ENCODE measurements at regions not wholly inside any gene's neighbourhood (a gene's known extent, or its start where the extent isn't known, plus 50 kb on each side); places are given as distances from the start of the nearest gene placed in this dataset.

DNA sequence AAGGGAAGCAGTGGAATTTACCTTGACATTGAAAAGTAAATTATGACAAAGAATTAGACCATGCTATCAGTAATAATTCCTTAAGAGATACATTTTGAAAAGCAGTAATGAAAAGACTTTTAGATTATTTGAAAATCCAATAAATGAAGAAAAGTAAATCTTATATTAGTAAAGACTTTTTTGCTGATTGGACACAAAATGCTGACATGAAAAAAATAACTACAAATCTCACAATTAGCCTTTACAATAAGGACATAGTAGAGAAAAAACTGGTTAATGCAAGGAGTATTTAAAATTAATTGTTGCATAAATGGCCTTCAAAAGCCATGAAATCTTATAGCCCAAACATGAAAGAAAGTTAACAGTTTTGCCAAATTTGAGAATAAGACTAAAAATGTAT is 446.1 kb upstream of the FAM241A start:
- TF ChIP-seq, protein P1, sequence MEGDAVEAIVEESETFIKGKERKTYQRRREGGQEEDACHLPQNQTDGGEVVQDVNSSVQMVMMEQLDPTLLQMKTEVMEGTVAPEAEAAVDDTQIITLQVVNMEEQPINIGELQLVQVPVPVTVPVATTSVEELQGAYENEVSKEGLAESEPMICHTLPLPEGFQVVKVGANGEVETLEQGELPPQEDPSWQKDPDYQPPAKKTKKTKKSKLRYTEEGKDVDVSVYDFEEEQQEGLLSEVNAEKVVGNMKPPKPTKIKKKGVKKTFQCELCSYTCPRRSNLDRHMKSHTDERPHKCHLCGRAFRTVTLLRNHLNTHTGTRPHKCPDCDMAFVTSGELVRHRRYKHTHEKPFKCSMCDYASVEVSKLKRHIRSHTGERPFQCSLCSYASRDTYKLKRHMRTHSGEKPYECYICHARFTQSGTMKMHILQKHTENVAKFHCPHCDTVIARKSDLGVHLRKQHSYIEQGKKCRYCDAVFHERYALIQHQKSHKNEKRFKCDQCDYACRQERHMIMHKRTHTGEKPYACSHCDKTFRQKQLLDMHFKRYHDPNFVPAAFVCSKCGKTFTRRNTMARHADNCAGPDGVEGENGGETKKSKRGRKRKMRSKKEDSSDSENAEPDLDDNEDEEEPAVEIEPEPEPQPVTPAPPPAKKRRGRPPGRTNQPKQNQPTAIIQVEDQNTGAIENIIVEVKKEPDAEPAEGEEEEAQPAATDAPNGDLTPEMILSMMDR (IDR thresholded peaks at IDR 0.05): no peak
- no peak for TF ChIP-seq POLR2A (IDR thresholded peaks at IDR 0.05)
